ENCODE measurements at regions not wholly inside any gene's neighbourhood (a gene's known extent, or its start where the extent isn't known, plus 50 kb on each side); places are given as distances from the start of the nearest gene placed in this dataset.

- DNase-seq (ENCODE audit: low spot score): no peak
Measured at GRCh38 chr6:14783594-14783993, 462.3 kb upstream of the JARID2 start.

DNA sequence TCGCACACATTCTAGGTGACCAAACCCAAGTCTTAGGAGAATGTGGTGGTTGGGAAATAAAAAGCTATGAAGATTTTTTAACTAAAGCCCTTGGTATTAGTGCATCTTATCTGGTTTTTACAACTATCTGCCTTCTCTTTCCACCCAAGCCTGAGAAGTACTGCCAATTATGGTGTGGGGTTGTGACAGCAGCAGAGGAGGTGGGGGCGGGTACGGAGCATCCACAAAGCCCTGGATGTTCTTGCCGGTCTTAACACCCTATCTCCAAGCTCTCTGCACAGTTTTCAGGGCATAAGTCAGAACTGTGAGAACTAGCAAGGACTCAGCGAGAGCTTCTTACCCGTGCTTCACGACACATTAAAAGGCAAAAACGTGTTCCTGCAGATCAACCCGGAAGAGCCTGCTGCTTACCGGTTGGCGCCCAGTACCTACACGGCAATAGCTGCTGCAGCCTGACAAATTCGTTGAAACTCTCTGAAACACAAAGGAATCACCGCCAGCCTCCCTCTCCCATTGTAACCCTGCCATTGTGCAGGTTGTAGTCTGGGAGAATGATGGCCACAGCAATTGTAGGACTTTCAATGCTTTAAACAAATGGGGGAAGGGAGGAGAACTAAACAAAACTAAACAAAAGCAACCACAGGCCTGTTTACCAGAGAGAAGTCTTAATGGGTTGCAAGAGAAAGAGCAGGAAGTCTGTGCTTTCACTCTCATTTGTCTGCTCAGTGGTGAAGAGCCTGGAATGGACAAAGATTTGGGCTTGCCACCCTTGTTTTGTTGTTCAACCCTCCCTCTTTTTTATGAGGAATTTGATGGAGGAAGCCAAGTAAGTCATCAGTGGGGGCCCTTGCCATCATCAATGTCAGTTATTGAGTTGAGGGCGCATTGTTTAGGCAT is 461.0 kb upstream of the JARID2 start:
- DNase-seq (ENCODE audit: low spot score): peak; percentile 89

GRCh38 chr6:14785493-14785790 is 460.4 kb upstream of the JARID2 start:
- DNase-seq (ENCODE audit: low spot score): no peak

DNA sequence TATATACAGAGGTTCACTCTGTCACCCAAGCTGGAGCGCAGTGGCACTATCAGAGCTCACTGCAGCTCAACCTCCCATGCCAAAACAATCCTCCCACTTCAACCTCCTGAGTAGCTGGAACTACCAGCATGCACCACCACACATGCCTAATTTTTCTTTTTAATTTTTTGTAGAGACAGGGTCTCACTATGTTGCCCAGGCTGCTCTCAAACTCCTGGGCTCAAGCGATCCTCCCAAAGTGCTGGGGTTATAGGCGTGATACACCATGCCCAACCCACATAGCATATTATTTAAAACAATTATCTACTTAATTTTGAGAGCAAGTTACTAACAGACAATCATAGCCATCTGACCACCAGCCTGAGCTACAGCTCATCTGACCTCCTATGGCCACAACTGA is 459.9 kb upstream of the JARID2 start:
- no peak for DNase-seq (ENCODE audit: low spot score)

DNA sequence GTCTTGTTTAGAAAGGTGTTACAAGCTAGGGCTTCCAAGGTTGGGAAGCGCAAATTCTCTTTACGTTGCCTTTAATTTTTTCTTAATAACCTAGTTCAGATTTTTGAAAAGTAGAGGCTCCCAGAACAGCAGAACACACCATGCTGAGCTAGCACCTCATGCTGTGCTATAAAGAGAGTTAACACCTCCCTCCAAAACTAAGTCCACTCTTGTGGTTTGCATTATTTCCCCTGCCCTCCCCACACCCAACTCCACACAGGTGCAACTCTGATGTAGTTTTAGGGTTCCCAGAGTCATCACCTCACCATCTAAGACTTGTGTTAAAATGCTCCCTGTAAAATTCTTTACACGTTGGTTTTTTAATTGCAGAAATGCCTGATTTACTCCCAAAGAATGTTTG is 459.4 kb upstream of the JARID2 start:
- DNase-seq (ENCODE audit: low spot score): no peak

DNA sequence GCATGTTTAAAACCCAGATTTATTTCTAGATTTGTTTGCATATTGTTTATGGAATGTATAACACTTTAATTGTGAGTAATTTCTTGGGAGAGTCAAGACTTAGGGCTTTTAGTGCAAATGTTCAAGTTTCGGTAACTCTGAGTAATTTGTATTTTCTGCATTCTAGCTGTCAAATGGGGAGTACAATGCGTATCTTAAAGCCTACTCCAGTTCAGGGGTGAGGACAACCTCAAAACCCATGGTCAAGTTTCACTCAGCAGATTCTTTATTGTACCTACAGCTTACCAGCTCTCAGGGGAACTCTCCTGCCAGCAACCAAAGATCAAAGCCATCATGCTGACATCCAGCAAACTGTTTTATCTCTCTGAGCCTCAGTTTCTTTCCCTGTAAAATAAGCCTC is 458.6 kb upstream of the JARID2 start:
- no peak for DNase-seq (ENCODE audit: low spot score)

GRCh38 chr6:14787677-14788076 is 458.2 kb upstream of the JARID2 start:
- peak; percentile 66 for DNase-seq (ENCODE audit: low spot score)

GRCh38 chr6:14789996-14790395 is 455.9 kb upstream of the JARID2 start:
- no peak for DNase-seq (ENCODE audit: low spot score)

DNA sequence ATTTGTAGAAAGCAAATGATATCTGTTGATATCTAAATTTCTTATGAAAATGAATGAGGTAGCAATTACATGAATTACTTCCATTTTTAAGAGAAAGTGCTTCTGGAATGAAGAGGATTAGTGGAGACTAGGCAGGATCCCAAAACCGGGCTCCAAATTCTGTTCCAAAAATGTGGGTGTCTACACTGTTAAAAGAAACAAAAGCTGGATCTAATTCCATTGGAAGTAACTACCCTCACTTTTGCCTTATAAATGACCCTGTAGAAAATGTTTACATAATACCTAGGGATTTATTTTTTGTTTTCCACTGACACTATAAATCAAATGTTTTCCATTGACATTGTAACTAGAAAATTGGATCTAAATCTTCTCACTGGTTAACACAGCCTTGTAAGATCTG is 454.9 kb upstream of the JARID2 start:
- DNase-seq (ENCODE audit: low spot score): no peak

GRCh38 chr6:14791526-14791925 is 454.3 kb upstream of the JARID2 start:
- no peak for DNase-seq (ENCODE audit: low spot score)

DNA sequence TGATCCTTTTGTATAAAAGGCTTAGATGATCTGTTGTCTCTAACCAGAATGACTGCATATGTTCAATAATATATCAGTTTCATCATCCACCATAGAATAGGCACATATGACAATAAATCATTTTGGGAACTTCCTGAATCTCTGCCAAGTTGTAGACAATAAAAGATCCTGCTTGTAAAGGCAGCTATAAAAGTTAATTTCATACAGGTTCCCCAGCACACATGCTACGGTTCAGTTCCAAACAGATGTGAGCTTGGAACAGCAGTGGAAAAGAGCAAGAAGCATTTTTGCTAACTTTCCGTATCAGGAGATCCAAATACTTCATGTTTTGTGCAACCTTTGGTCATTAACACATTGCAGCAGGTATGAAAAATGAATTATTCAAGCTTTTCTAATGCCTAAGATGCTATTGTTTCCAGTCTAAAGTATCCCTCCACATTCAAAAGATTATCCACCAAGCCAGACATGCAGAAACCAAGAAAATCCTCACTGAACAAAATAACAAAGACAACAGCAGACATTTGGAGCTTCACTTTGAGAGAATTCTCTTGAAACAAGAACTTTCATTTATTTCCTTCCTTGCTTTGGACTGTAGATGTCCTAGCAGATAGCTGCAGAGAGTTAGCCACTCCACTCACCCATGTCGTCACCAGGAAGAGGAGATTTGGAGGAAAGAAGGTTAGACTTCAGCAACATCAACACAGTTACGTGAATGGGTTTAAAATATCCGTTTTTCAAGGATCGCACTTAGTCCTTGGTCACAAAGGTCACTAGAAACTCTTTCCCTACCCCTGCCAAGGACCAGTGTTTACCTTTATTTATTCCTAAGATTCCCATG is 453.5 kb upstream of the JARID2 start:
- no peak for DNase-seq (ENCODE audit: low spot score)

GRCh38 chr6:14795451-14795850 is 450.4 kb upstream of the JARID2 start:
- DNase-seq (ENCODE audit: low spot score): no peak

DNA sequence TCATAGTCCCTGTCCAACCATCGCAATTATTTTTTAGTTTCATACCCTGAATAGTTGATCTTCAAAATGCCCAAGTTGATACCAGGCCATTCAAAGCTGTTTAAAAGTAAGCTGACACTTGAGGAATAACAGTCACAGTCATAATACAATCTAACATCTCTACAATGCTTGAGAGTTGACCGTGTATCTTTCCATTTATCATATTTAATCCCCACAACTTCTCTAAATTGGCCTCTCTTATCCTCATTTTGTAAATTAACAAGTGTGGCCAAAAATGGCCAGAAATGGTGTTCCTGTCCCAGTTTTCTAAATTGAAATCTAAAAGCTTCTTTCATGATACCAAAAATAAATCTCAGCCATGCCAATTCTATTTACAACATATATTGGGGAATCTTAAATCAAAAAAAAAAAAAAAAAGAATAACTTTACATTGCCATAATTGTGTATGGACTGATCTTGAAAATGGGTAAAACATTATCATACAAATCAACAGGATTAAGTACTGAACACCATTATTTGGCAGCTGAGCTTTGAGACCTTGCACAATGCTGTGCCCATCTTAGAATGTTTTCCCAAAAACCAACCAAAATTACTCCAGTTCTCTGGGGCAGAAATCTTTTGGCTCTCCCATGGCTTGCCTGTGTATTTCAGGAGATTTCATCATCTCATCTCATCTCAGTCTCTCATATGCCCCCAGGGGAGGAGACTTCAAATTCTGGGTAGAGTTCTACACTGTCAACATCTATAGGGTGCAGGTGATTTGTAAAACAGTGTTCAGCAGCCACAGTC is 448.7 kb upstream of the JARID2 start:
- no peak for DNase-seq (ENCODE audit: low spot score)

DNA sequence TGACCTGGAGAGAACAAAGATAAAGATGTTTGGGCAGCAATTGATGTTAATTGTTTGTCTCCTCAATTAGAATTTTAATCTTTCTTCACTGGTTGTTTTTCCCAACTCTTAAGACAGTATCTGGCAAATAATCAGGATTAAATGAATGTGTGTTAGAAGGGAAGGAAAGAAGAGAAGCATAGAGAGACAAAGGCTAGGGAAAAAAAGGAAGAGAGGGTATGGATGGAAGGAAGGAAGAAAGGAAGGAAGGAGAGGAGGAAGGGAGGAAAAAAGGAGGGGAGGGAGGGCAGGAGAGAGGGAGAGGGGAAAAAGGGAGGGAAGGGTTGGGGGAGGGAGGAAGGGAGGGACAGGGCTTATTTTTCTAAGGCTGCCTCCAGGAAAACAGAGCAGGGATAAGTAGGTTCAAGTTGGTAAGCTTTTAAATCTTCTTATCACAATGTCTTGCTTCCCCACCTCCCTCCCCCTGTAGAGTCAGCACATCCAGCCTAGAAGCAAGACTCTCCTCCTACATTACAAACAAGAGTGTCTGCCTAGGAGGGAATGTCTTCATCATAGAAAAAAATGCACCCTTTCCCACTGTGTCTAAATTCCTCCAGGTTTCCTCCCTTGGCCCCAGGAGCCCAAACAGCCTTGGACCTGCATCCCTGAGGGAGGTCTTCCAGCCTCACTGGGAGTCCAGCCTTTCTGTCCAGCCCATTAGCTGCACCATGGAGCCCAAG is 447.8 kb upstream of the JARID2 start:
- peak; percentile 93 for DNase-seq (ENCODE audit: low spot score)

DNA sequence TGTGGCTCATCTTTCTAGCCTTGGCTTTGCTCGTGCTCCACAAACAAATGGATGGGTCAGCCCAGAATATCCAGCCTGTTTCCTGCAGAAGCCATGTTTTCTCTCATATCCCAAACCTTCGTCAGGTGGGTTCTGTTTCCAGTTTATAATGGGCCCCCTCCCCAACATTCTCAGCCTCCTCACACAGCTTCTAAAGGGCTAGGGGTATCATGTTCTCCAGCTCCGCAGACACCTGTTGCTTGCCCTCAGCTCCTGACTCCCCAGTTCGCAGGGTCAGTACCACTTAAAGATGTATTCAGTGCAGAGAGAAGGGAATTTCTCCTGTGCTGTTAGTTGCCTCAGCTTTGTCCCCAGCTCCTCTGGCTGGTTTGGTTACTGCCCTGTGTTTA is 447.3 kb upstream of the JARID2 start:
- no peak for DNase-seq (ENCODE audit: low spot score)

- no peak for DNase-seq (ENCODE audit: low spot score)
Measured at GRCh38 chr6:14798996-14799588, 446.8 kb upstream of the JARID2 start.

DNA sequence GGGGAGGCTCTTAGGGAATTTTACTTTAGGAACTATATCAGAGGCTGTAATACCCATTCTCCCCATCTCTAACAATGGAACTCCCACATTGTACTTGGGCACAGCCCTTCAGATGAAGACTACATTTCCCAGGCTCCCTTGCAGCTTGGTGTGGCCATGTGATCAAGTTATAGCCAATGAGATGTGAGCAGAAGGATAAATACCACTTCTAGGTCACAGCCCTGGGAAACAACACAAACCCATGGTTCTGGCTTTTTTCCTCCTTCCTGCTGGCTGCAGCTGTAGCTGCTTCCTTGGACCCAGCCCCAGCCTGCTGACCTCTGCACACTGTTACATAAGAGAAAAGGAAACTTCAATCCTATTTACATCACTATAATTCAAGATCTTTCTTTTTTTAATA is 445.9 kb upstream of the JARID2 start:
- DNase-seq (ENCODE audit: low spot score): peak; percentile 83

DNA sequence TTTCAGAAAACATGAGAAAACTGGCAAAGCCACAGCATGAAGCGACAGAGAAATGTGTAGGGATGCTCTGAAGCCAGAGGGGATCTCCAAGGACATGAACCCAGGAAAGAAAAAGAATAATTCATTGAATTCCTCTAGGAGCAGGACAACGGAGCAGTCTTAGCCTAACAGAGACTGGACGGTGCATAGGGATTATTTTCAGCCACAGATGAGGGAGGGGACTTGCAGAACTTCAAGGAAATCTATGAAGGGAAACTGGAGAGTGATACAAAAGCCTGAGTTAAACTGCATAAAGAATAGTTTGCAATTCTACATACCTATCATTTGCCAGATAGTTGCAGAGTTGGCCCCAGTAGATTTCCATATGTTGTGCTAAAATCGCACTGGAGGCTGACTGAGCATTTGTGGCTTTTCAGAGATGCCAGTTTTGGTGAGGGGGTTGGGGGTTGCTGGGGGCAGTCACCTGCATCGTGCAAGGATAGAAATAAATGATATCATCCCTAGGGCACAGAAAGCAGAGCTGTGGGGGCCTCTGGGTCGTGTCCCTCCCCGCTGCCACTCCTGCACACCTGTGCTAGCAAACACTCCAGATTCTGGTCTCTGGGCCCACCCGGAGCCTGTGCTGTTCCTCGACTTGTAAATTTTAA is 443.2 kb upstream of the JARID2 start:
- DNase-seq (ENCODE audit: low spot score): no peak

GRCh38 chr6:14804001-14804784 is 441.7 kb upstream of the JARID2 start:
- DNase-seq (ENCODE audit: low spot score): peak; percentile 75

DNA sequence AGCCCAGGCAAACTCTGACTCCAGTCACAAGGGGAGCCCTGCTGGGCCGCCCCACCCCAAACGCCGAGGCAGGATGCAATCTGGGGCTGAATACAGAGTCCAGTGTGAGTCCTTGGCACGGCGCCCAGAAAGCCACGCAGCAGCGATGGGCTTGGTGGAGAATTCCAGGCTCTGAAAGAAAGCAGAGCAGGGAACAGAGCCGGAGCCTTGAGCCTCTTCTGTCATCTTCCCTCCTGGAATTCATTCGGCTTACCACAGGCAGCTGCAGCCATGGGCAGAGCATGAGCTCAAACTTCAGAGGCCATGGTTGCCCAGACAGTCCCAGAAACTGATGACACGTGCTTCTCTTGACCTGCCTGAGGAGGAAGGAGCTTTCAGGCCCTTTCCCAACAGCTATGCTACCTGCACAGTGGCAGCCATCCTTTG is 441.1 kb upstream of the JARID2 start:
- peak; percentile 97 for DNase-seq (ENCODE audit: low spot score)
